ENCODE measurements at regions not wholly inside any gene's neighbourhood (a gene's known extent, or its start where the extent isn't known, plus 50 kb on each side); places are given as distances from the start of the nearest gene placed in this dataset.

GRCh38 chr13:84672616-84673015 is 790.3 kb upstream of the SLITRK1 start:
- DNase-seq = no peak
- Histone ChIP-seq H3K27me3 (ENCODE audit: insufficient read depth, low read depth) (no peaks in the 10 kb centered on the region), H3K4me1 (replicated peaks; ENCODE audit: insufficient read depth) (no peaks in the 10 kb centered on the region), H3K79me2 (ENCODE audit: low read depth) (no peaks in the 10 kb centered on the region), H3K9me3 (ENCODE audit: insufficient read depth, low read depth) (0 out of 2 replicates have a peak, but pooled peaks cover 3% of the 10 kb centered on the region), H3K36me3 (ENCODE audit: low read depth) (no peaks in the 10 kb centered on the region), H3K4me3 (no peak overlapping the region), H3K4me2 (no peak overlapping the region), H4K20me1 (ENCODE audit: insufficient read depth) (no peaks in the 10 kb centered on the region), H2AFZ (no peak overlapping the region), H3K27ac (no peak overlapping the region), H3F3A (ENCODE audit: insufficient read depth, low read depth) (no peaks in the 10 kb centered on the region), H3K9me2 (ENCODE audit: insufficient read depth) (no peaks in the 10 kb centered on the region)
- TF ChIP-seq, protein P1, sequence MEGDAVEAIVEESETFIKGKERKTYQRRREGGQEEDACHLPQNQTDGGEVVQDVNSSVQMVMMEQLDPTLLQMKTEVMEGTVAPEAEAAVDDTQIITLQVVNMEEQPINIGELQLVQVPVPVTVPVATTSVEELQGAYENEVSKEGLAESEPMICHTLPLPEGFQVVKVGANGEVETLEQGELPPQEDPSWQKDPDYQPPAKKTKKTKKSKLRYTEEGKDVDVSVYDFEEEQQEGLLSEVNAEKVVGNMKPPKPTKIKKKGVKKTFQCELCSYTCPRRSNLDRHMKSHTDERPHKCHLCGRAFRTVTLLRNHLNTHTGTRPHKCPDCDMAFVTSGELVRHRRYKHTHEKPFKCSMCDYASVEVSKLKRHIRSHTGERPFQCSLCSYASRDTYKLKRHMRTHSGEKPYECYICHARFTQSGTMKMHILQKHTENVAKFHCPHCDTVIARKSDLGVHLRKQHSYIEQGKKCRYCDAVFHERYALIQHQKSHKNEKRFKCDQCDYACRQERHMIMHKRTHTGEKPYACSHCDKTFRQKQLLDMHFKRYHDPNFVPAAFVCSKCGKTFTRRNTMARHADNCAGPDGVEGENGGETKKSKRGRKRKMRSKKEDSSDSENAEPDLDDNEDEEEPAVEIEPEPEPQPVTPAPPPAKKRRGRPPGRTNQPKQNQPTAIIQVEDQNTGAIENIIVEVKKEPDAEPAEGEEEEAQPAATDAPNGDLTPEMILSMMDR (conservative IDR thresholded peaks at IDR 0.05) = no peak
- TF ChIP-seq EZH2 (IDR thresholded peaks at IDR 0.05; ENCODE audit: low read depth) = no peak
- no TSS peak for BruUV-seq (replicated peaks)
- ChIA-PET POLR2A (ENCODE audit: unreplicated experiment) (no interaction called here), CTCF (no interaction called here)
- intact Hi-C loops (cut with micrococcal nuclease; ENCODE audit: unreplicated experiment) = loop anchor here (1.0 kb wide), 1 partner anchor 29 kb away; no protein-coding TSS in a partner anchor

DNA sequence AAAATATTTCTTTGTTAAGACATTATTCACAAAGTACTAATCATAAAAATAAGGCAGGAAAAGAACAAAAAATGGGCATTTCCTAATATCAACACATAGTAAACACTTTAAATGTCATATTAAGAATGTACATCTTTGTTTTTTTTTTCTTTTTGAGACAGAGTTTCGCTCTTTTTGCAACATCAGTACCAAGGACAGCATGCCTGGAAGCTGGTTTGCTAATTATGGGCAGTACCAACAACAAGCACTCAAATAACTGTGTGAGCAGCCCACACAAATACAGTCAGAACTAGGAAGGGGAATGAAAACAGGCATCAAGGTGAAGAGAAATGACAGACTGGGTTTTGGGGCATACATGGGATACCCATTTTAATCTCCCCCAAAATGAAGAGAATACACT is 788.0 kb upstream of the SLITRK1 start:
- TF ChIP-seq, protein P1 (conservative IDR thresholded peaks at IDR 0.05) = no peak
- TF ChIP-seq EZH2 (IDR thresholded peaks at IDR 0.05; ENCODE audit: low read depth) = no peak
- Histone ChIP-seq H3F3A (ENCODE audit: insufficient read depth, low read depth) (no peaks in the 10 kb centered on the region), H2AFZ (no peak overlapping the region), H3K36me3 (ENCODE audit: low read depth) (no peaks in the 10 kb centered on the region), H3K27ac (no peak overlapping the region), H3K9me2 (ENCODE audit: insufficient read depth) (no peaks in the 10 kb centered on the region), H3K4me3 (no peak overlapping the region), H3K27me3 (ENCODE audit: insufficient read depth, low read depth) (no peaks in the 10 kb centered on the region), H3K79me2 (ENCODE audit: low read depth) (no peaks in the 10 kb centered on the region), H3K9me3 (ENCODE audit: insufficient read depth, low read depth) (0 out of 2 replicates have a peak, but pooled peaks cover 3% of the 10 kb centered on the region), H3K4me1 (replicated peaks; ENCODE audit: insufficient read depth) (no peaks in the 10 kb centered on the region), H4K20me1 (ENCODE audit: insufficient read depth) (no peaks in the 10 kb centered on the region), H3K4me2 (no peak overlapping the region)
- ChIA-PET POLR2A (ENCODE audit: unreplicated experiment) (no interaction called here), CTCF (no interaction called here)
- DNase-seq = no peak
- BruUV-seq (replicated peaks) = no TSS peak
- intact Hi-C loops (cut with micrococcal nuclease; ENCODE audit: unreplicated experiment) = no loop called here

- no peaks in the 10 kb centered on the region for H3K36me3 ChIP-seq (ENCODE audit: low read depth)
- H3K4me3 ChIP-seq = no peak overlapping the region
- no peak overlapping the region for H2AFZ ChIP-seq
- ChIA-PET POLR2A (ENCODE audit: unreplicated experiment) (no interaction called here), CTCF (no interaction called here)
- 0 out of 2 replicates have a peak, but pooled peaks cover 3% of the 10 kb centered on the region for H3K9me3 ChIP-seq (ENCODE audit: insufficient read depth, low read depth)
- no peak for DNase-seq
- H3K4me1 ChIP-seq (replicated peaks; ENCODE audit: insufficient read depth) = no peaks in the 10 kb centered on the region
- no peaks in the 10 kb centered on the region for H3K79me2 ChIP-seq (ENCODE audit: low read depth)
- H3K27me3 ChIP-seq (ENCODE audit: insufficient read depth, low read depth) = no peaks in the 10 kb centered on the region
- no peak overlapping the region for H3K27ac ChIP-seq
- no TSS peak for BruUV-seq (replicated peaks)
- TF ChIP-seq, protein P1 (conservative IDR thresholded peaks at IDR 0.05) = no peak
- TF ChIP-seq EZH2 (IDR thresholded peaks at IDR 0.05; ENCODE audit: low read depth) = no peak
- intact Hi-C loops (cut with micrococcal nuclease; ENCODE audit: unreplicated experiment) = no loop called here
- H3F3A ChIP-seq (ENCODE audit: insufficient read depth, low read depth) = no peaks in the 10 kb centered on the region
- no peaks in the 10 kb centered on the region for H3K9me2 ChIP-seq (ENCODE audit: insufficient read depth)
- no peak overlapping the region for H3K4me2 ChIP-seq
- H4K20me1 ChIP-seq (ENCODE audit: insufficient read depth) = no peaks in the 10 kb centered on the region
Measured at GRCh38 chr13:84668637-84669036, 786.4 kb upstream of the SLITRK1 start.

All from PC-9 (cell line).